ENCODE measurements at regions not wholly inside any gene's neighbourhood (a gene's known extent, or its start where the extent isn't known, plus 50 kb on each side); places are given as distances from the start of the nearest gene placed in this dataset.

GRCh38 chr12:28937196-28937595 is 211.9 kb upstream of the FAR2 start:
- TF ChIP-seq, protein P1, sequence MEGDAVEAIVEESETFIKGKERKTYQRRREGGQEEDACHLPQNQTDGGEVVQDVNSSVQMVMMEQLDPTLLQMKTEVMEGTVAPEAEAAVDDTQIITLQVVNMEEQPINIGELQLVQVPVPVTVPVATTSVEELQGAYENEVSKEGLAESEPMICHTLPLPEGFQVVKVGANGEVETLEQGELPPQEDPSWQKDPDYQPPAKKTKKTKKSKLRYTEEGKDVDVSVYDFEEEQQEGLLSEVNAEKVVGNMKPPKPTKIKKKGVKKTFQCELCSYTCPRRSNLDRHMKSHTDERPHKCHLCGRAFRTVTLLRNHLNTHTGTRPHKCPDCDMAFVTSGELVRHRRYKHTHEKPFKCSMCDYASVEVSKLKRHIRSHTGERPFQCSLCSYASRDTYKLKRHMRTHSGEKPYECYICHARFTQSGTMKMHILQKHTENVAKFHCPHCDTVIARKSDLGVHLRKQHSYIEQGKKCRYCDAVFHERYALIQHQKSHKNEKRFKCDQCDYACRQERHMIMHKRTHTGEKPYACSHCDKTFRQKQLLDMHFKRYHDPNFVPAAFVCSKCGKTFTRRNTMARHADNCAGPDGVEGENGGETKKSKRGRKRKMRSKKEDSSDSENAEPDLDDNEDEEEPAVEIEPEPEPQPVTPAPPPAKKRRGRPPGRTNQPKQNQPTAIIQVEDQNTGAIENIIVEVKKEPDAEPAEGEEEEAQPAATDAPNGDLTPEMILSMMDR (conservative IDR thresholded peaks at IDR 0.05; ENCODE audit: low read depth, low read length): no peak
- peak; percentile 88 for DNase-seq (ENCODE audit: low read depth)
- no peak overlapping the region for H3K4me3 ChIP-seq (ENCODE audit: low read depth, low read length)

DNA sequence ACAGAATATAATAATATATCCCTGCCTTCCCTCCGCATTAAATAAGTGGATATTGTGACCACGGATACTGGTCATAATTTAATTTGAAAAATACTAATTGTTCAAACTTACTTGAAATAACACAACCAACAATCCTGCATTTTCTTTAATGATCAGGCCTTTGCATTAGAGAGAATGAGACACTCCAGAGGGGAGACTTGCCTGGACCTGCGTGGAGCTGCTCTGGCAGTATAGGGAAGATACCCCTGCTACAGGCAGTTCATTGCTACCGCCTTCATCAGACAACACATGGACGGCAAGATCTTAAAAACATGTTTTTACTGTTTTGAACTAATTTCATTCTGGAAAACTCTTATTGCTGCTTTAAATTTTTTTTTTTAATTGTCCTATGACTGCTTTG is 211.0 kb upstream of the FAR2 start:
- DNase-seq (ENCODE audit: low read depth): no peak
- TF ChIP-seq, protein P1 (conservative IDR thresholded peaks at IDR 0.05; ENCODE audit: low read depth, low read length): no peak
- H3K4me3 ChIP-seq (ENCODE audit: low read depth, low read length): no peak overlapping the region

- DNase-seq (ENCODE audit: low read depth): no peak
- H3K4me3 ChIP-seq (ENCODE audit: low read depth, low read length): no peak overlapping the region
- TF ChIP-seq, protein P1 (conservative IDR thresholded peaks at IDR 0.05; ENCODE audit: low read depth, low read length): no peak
Measured at GRCh38 chr12:28938581-28939235, 210.4 kb upstream of the FAR2 start.

DNA sequence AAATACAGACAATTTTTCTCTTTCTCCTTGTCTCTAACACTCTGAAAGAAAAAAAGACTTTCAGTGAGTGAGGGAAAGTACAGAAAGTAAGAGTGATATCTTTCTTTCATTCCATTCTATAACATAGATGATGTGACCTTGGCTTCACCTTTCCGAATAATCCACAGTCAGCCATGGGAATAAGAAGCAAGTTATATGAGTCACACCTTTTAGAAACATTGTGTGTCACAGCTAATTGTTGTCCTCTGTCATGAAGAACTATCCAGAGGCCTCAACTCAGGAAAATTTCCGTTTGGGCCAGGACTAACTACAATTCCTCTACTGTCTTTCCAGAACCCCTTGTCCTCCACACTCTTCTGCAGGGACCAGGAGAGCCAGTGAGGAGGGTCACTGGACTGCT is 209.7 kb upstream of the FAR2 start:
- H3K4me3 ChIP-seq (ENCODE audit: low read depth, low read length): no peak overlapping the region
- no peak for DNase-seq (ENCODE audit: low read depth)
- TF ChIP-seq, protein P1 (conservative IDR thresholded peaks at IDR 0.05; ENCODE audit: low read depth, low read length): no peak

- DNase-seq (ENCODE audit: low read depth): no peak
- no peak overlapping the region for H3K4me3 ChIP-seq (ENCODE audit: low read depth, low read length)
- TF ChIP-seq, protein P1 (conservative IDR thresholded peaks at IDR 0.05; ENCODE audit: low read depth, low read length): no peak
Measured at GRCh38 chr12:28941248-28941647, 207.8 kb upstream of the FAR2 start.

DNA sequence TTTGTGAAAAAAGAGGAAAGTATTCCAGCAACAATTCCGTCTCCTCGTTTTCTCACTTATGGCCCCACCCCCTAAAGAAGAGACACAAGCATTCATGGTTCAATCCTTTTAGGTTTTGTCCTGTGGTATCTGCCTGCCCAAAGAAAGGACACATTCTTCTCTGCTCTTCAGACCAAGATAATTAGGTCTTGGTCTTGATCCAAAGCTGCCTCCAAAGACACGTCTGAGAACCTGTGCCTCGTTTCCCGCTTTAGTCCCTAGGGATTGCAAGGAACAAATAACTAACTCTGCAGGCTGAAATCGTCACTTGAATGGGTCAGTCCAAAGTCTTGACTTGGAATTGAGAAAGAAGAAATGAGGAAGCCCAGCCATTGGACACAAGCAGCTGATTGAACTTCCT is 202.7 kb upstream of the FAR2 start:
- TF ChIP-seq, protein P1 (conservative IDR thresholded peaks at IDR 0.05; ENCODE audit: low read depth, low read length): no peak
- DNase-seq (ENCODE audit: low read depth): no peak
- no peak overlapping the region for H3K4me3 ChIP-seq (ENCODE audit: low read depth, low read length)

- TF ChIP-seq, protein P1 (conservative IDR thresholded peaks at IDR 0.05; ENCODE audit: low read depth, low read length): no peak
- no peak for DNase-seq (ENCODE audit: low read depth)
- H3K4me3 ChIP-seq (ENCODE audit: low read depth, low read length): no peak overlapping the region
Measured at GRCh38 chr12:28948685-28949084, 200.4 kb upstream of the FAR2 start.

All from choroid plexus epithelial cell (primary cell).